Epithelial cell of esophagus (primary cell): ENCODE measurements at regions not wholly inside any gene's neighbourhood (a gene's known extent, or its start where the extent isn't known, plus 50 kb on each side); places are given as distances from the start of the nearest gene placed in this dataset.

ENCODE experiments used
- DNase-seq: peaks from one replicate; pipeline ENCODE4 v3.0.0; 2010; ENCODE audit warnings: low read depth
- H3K4me3 ChIP-seq: 2 replicates; pipeline ENCODE4 v1.5.1; 2011; ENCODE audit warnings: mild to moderate bottlenecking, low read length, control low read depth
- CTCF ChIP-seq: IDR thresholded peaks from 2 replicates; pipeline ENCODE4 v1.5.1; 2011; ENCODE audit warnings: low read depth, mild to moderate bottlenecking, low read length, control low read depth, inconsistent platforms; ENCODE audit not compliant: insufficient read depth; ENCODE audit errors: missing control alignments

- no peak overlapping the region for H3K4me3 ChIP-seq
- DNase-seq: no peak
- no peak for TF ChIP-seq CTCF
These were observed 135.7 kb downstream of the ASB1 start for GRCh38 chr2:238562446-238562845.

GRCh38 chr2:238563551-238563950, 136.8 kb downstream of the ASB1 start:
- no peak for TF ChIP-seq CTCF
- no peak for DNase-seq
- no peak overlapping the region for H3K4me3 ChIP-seq

GRCh38 chr2:238564286-238564920, 137.7 kb downstream of the ASB1 start:
- no peak for DNase-seq
- no peak for TF ChIP-seq CTCF

GRCh38 chr2:238565031-238565430, 138.3 kb downstream of the ASB1 start:
- DNase-seq: no peak
- H3K4me3 ChIP-seq: no peak overlapping the region
- no peak for TF ChIP-seq CTCF

More at GRCh38 chr2:238564286-238564920, 137.7 kb downstream of the ASB1 start:
- no peak overlapping the region for H3K4me3 ChIP-seq

GRCh38 chr2:238566001-238566645, 139.4 kb downstream of the ASB1 start:
- no peak overlapping the region for H3K4me3 ChIP-seq
- no peak for DNase-seq
- no peak for TF ChIP-seq CTCF

GRCh38 chr2:238567067-238567855, 140.5 kb downstream of the ASB1 start:
- TF ChIP-seq CTCF: no peak
- H3K4me3 ChIP-seq: no peak overlapping the region
- DNase-seq: no peak
